Dermis blood vessel endothelial cell (primary cell): ENCODE measurements at regions not wholly inside any gene's neighbourhood (a gene's known extent, or its start where the extent isn't known, plus 50 kb on each side); places are given as distances from the start of the nearest gene placed in this dataset.
A peak's percentile ranks its signal among the peaks of the same experiment; 100 is the strongest.

Source experiments
- DNase-seq: peaks from one replicate; pipeline ENCODE4 v3.0.0; 2010

DNA sequence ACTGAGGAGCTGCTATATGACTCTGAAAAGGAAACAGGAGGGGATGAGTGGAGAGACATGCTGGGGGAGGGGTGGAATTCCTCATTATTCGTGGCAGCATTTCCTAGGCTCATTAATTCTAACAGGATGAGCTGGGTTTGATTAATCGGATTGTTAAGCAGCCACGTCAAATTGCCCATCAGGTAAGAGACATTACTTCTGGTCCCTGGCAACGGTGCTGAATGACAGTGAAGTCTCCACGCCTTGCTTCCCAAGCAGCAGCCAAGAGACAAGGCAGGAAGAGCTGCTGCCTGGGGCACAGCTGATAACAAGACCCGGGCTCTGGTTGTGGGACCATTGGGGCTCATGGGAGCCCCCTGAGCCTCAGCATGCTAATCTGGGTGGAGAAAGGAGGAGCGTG lies 86.6 kb downstream of the MARCHF4 start:
- DNase-seq, result no peak

- no peak for DNase-seq
Measured at GRCh38 chr2:216284708-216285107, 87.6 kb downstream of the MARCHF4 start.

DNA sequence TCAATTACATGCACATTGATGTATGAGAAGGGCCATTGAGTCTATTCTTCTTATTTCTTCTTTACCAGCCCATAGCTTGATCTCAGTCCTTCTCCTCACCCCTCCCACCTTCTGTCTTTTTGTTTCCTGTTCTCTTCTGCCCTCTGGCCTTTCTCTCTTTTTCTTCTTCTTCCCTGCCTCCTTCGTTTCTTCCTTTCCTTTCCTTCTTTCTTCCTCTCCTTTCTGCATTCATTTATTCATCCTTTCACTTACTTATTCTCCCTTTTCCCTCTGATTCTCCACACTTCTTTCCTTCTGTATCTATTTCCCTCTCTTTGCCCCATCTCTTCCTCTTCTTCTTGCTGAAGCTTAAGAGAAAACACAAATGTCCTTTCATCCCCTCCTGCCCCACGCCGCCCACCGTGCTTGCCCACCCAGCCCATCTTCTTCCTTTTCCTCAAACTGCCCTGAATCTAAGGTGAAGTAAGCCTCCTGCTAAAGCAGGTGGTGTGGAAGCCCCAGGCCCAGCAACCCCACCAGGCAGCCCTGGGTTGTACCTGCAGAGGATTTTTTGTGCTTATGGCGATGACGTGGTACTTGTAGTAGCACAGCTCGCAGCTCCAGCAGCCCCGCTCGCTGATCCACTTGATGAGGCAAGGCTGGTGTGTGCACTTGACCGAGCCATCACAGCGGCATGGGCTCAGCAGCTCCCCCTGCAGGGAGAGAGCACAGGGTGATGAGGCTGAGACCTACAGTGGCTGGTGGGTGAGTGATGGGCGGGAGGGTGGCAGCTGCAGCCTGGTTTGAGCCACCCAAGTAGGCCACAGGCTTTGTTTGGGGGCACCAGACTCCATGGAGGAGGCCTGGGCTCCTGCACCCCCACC lies 89.0 kb downstream of the MARCHF4 start:
- DNase-seq, result peak; percentile 27

DNA sequence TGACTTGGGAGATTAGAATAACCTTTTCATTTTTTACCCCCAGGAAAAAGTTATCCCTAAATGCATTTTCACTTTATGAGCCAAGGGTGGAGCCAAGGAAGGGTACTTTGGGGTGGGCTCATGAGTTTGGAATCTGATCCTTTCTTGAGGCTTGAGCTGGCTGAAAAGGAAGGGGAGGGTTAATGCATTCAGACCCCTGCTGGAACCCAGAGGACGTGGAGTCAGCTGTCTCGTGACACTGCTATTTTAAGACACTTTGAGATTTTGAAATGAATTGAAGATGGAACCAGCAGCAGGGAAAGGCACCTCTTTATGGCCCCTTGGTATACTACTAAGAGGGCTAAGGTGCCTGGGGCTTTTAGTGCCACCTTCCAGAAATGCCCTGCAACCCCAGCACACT lies 90.4 kb downstream of the MARCHF4 start:
- no peak for DNase-seq

DNA sequence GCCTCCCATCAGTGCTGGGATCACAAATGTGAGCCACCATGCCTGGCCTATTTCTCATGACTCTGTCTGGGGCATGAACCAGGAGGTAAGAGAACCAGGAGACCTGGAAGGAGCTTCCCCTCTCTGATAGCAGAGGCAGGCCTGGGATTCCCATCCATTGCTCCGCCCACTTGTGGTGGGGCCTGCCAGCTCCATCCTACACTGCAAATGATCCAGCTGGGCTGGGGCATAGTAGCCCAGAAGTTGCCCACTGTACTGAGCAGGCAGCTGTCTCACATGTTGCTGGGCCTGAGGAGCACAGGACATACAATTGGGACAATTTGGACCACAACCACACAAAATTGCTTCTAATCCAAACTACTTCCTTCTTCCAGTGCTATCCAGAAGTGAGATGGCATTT lies 91.0 kb downstream of the MARCHF4 start:
- no peak for DNase-seq

DNA sequence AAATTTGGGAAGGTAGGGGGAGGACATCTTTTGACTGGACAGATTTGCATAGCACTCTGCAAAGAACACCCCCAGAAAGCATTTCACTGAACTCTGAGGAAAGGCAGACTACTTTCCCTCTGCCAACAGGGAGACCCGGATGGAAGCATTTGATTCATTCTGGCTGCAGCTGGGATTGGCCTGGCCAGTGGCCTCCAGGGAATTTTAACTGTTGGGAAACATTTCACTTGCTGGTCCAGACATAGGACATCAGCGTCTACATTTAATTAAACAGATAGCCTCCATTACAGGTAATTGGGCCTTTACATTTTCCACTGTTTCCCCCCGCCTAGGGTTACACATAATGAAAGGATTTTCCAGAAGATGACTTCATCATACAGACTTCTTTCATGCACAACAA lies 92.8 kb downstream of the MARCHF4 start:
- DNase-seq, result peak; percentile 28

DNA sequence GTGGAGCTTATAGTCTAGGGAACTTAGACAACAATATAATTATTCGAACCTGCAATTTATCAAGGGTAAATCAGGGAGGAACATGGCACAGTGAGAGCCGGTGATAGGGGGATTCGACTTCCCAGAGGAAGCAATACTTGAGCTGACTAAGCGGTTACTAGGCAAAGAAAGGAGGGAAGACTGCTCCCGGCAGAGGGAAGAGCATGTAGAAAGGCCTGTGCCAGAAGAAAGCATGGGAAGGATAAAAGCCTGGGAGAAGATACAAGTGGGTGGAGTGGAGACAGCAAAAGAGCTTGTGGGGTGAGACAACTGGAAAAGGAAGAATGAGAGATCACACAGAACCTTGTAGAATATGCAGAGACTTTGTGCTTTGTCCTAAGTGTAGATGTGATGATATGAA lies 93.3 kb downstream of the MARCHF4 start:
- DNase-seq, result peak; percentile 48

DNA sequence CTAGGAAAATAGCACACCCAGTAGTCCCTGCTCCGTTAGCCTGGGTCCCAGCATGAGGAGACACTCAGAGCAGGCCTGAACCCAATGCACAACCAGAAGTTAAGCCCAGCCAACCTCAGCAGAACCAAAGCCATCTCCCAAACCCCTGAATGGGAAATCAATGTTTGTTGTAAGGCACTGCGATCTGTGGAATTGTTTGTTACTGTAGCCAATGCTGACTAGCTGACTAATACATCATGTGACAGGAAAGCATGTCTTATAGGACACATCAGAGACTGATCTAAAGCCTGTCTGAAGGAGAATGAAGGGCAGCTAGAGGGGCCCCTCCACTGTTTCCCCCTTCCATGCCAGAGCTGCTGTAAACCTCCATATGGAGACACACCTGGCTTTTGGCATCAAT lies 96.4 kb downstream of the MARCHF4 start:
- DNase-seq, result no peak

- DNase-seq, result no peak
Measured at GRCh38 chr2:216274194-216274840, 98.0 kb downstream of the MARCHF4 start.

DNA sequence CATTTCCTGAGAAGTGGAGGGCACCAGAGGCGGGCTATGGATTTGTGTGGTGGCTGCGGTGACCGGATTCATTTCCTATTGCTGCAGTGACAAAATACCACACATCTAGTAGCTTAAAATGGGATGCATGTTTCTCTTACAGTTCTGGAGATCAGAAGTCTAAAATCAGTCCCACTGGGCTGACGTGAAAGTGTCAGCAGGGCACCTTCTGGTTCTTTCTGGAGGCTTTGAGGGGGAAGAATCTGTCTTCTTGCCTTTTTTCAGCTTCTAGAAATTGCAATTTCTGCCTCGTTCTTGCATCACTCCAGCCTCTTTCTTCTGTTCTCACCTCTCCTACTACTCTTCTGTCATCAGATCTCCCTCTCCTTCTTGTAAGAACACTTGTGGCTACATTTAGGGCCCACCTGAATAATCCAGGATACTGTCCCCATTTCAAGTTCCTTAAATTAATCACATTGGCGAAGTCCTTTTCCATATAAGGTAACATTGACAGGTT lies 111.2 kb downstream of the MARCHF4 start:
- DNase-seq, result no peak

- DNase-seq, result no peak
Measured at GRCh38 chr2:216260629-216261028, 111.7 kb downstream of the MARCHF4 start.

- DNase-seq, result no peak
Measured at GRCh38 chr2:216259081-216259480, 113.2 kb downstream of the MARCHF4 start.

GRCh38 chr2:216257089-216257488 lies 115.2 kb downstream of the MARCHF4 start:
- DNase-seq, result no peak
